ENCODE measurements at regions not wholly inside any gene's neighbourhood (a gene's known extent, or its start where the extent isn't known, plus 50 kb on each side); places are given as distances from the start of the nearest gene placed in this dataset.

- no peak for ATAC-seq
- Histone ChIP-seq H3K27me3 (no peaks in the 10 kb centered on the region), H3K9me3 (no peaks in the 10 kb centered on the region), H3K4me1 (no peaks in the 10 kb centered on the region), H3K4me3 (no peak overlapping the region), H3K27ac (no peak overlapping the region), H3K36me3 (no peaks in the 10 kb centered on the region)
- WGBS, 2 donors = 42 to 59% methylated on average over 2 of the region's 2 CpGs
- intact Hi-C loops (cut with DNase I) = no loop called here
- FAIRE-seq = no peak
- DNase-seq = no peak
- no peak for TF ChIP-seq CTCF (IDR thresholded peaks at IDR 0.05)
These were observed 552.1 kb upstream of the FBXO33 start for GRCh38 chr14:39984323-39984722.

GRCh38 chr14:39977198-39977597, 545.0 kb upstream of the FBXO33 start:
- TF ChIP-seq CTCF (IDR thresholded peaks at IDR 0.05) = no peak
- intact Hi-C loops (cut with DNase I) = no loop called here
- FAIRE-seq = no peak
- no peaks in the 10 kb centered on the region for H3K9me3 ChIP-seq
- H3K4me1 ChIP-seq = no peaks in the 10 kb centered on the region
- no peaks in the 10 kb centered on the region for H3K27me3 ChIP-seq
- no peak for DNase-seq
- no peak overlapping the region for H3K27ac ChIP-seq
- ATAC-seq = no peak
- WGBS, 2 donors = 29 to 35% methylated on average over 3 of the region's 3 CpGs
- no peak overlapping the region for H3K4me3 ChIP-seq
- H3K36me3 ChIP-seq = no peaks in the 10 kb centered on the region

GRCh38 chr14:39974036-39974435, 541.8 kb upstream of the FBXO33 start:
- no peaks in the 10 kb centered on the region for H3K9me3 ChIP-seq
- H3K36me3 ChIP-seq = no peaks in the 10 kb centered on the region
- WGBS, 2 donors = 21 to 54% methylated on average over 1 of the region's 1 CpG
- no peak for ATAC-seq
- no peaks in the 10 kb centered on the region for H3K4me1 ChIP-seq
- H3K4me3 ChIP-seq = no peak overlapping the region
- FAIRE-seq = no peak
- DNase-seq = no peak
- intact Hi-C loops (cut with DNase I) = no loop called here
- H3K27ac ChIP-seq = no peak overlapping the region
- H3K27me3 ChIP-seq = no peaks in the 10 kb centered on the region
- TF ChIP-seq CTCF (IDR thresholded peaks at IDR 0.05) = no peak

- no peak for ATAC-seq
- intact Hi-C loops (cut with DNase I) = no loop called here
- no peak overlapping the region for H3K4me3 ChIP-seq
- no peaks in the 10 kb centered on the region for H3K36me3 ChIP-seq
- no peaks in the 10 kb centered on the region for H3K9me3 ChIP-seq
- H3K4me1 ChIP-seq = no peaks in the 10 kb centered on the region
- no peak overlapping the region for H3K27ac ChIP-seq
- no peaks in the 10 kb centered on the region for H3K27me3 ChIP-seq
- no peak for FAIRE-seq
- DNase-seq = no peak
- no peak for TF ChIP-seq CTCF (IDR thresholded peaks at IDR 0.05)
- 87 to 95% methylated on average over 2 of the region's 2 CpGs for WGBS, 2 donors
These were observed 540.5 kb upstream of the FBXO33 start for GRCh38 chr14:39972704-39973103.

GRCh38 chr14:39967885-39968284, 535.7 kb upstream of the FBXO33 start:
- intact Hi-C loops (cut with DNase I) = no loop called here
- Histone ChIP-seq H3K4me1 (no peaks in the 10 kb centered on the region), H3K27me3 (no peaks in the 10 kb centered on the region), H3K9me3 (no peaks in the 10 kb centered on the region), H3K4me3 (no peak overlapping the region), H3K27ac (no peak overlapping the region), H3K36me3 (no peaks in the 10 kb centered on the region)
- no peak for DNase-seq
- 83 to 93% methylated on average over 1 of the region's 1 CpG for WGBS, 2 donors
- ATAC-seq = no peak
- no peak for TF ChIP-seq CTCF (IDR thresholded peaks at IDR 0.05)
- no peak for FAIRE-seq

Data from pancreas (tissue), 10 donors.